DOHH2 (cell line): ENCODE measurements at regions not wholly inside any gene's neighbourhood (a gene's known extent, or its start where the extent isn't known, plus 50 kb on each side); places are given as distances from the start of the nearest gene placed in this dataset.

ENCODE experiments used
- CTCF ChIP-seq: fragments of 200-600 bp; sonication (generic); IDR thresholded peaks from one replicate; pipeline ENCODE4 v1.5.1; 2014; ENCODE audit warnings: antibody characterized with exemption, mild to moderate bottlenecking, low read depth, low read length; ENCODE audit not compliant: poor library complexity, severe bottlenecking
- EZH2phosphoT487 ChIP-seq: fragments of 200-600 bp; sonication (generic); IDR thresholded peaks from 2 replicates; pipeline ENCODE4 v1.6.1; 2017; ENCODE audit warnings: borderline replicate concordance, mild to moderate bottlenecking, antibody characterized with exemption, low read length, moderate library complexity, mixed read lengths

- TF ChIP-seq CTCF (no peak), EZH2phosphoT487 (no peak)
Observed at GRCh38 chr3:72597043-72597442, 251.2 kb downstream of the SHQ1 start.
